ENCODE measurements at regions not wholly inside any gene's neighbourhood (a gene's known extent, or its start where the extent isn't known, plus 50 kb on each side); places are given as distances from the start of the nearest gene placed in this dataset.

- no peak overlapping the region for H3K27ac ChIP-seq
- H3K4me1 ChIP-seq = no peaks in the 10 kb centered on the region
- H3K36me3 ChIP-seq = no peaks in the 10 kb centered on the region
- no peaks in the 10 kb centered on the region for H3K9me3 ChIP-seq
- H3K4me3 ChIP-seq = no peak overlapping the region
- TF ChIP-seq CTCF (IDR thresholded peaks at IDR 0.05) = no peak
- no peaks in the 10 kb centered on the region for H3K27me3 ChIP-seq
- DNase-seq (ENCODE audit: low spot score) = no peak
Measured at GRCh38 chr7:97639036-97639435, 92.8 kb upstream of the TAC1 start.

- Histone ChIP-seq H3K4me1 (no peaks in the 10 kb centered on the region), H3K27me3 (no peaks in the 10 kb centered on the region), H3K36me3 (no peaks in the 10 kb centered on the region), H3K9me3 (no peaks in the 10 kb centered on the region), H3K27ac (no peak overlapping the region), H3K4me3 (no peak overlapping the region)
- no peak for TF ChIP-seq CTCF (IDR thresholded peaks at IDR 0.05)
- no peak for DNase-seq (ENCODE audit: low spot score)
Measured at GRCh38 chr7:97659363-97660045, 72.4 kb upstream of the TAC1 start.

DNA sequence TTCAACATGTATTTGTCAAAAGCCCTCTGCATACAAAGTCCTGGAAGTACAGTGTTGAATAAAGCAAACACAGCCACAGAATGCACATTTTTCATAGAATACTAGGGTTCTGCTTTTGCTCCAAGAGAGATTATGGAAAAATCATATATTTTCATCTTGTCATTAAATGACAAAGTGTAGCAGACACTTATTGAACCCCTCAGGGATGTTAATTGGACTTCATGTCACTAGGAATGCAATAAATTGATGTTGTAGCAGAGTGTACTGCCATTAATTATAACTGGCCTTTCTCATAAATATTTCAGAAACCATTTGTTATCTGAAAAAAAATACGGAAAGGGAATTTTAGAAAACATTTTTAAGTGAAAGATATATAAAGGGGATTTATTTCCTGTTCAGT is 64.5 kb upstream of the TAC1 start:
- no peak for DNase-seq (ENCODE audit: low spot score)
- no peaks in the 10 kb centered on the region for H3K4me1 ChIP-seq
- no peaks in the 10 kb centered on the region for H3K27me3 ChIP-seq
- H3K9me3 ChIP-seq = no peaks in the 10 kb centered on the region
- no peak overlapping the region for H3K4me3 ChIP-seq
- TF ChIP-seq CTCF (IDR thresholded peaks at IDR 0.05) = no peak
- H3K27ac ChIP-seq = no peak overlapping the region
- no peaks in the 10 kb centered on the region for H3K36me3 ChIP-seq

DNA sequence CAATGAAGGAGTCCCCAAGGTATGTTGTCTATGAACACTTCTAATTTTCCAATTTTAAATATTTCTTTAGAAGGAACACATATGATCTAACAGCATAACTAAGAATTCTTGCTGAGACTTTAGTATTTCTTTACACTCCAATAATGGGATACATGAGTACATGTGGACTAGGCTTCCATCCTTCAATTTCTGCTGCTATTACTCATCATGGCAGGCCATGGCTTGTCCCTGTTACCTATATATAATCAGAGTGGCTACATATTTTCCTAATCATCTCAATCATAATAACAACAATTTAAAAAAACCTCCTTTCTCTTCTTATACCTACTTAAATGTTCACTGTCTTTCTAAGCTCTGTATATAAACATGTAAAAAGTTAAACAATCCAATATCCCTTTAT is 60.3 kb upstream of the TAC1 start:
- Histone ChIP-seq H3K4me3 (no peak overlapping the region), H3K36me3 (no peaks in the 10 kb centered on the region), H3K9me3 (no peaks in the 10 kb centered on the region), H3K4me1 (no peaks in the 10 kb centered on the region), H3K27me3 (no peaks in the 10 kb centered on the region), H3K27ac (no peak overlapping the region)
- DNase-seq (ENCODE audit: low spot score) = no peak
- TF ChIP-seq CTCF (IDR thresholded peaks at IDR 0.05) = no peak

GRCh38 chr7:97680622-97681021 is 51.3 kb upstream of the TAC1 start:
- H3K27ac ChIP-seq = no peak overlapping the region
- no peaks in the 10 kb centered on the region for H3K9me3 ChIP-seq
- no peaks in the 10 kb centered on the region for H3K36me3 ChIP-seq
- no peaks in the 10 kb centered on the region for H3K4me1 ChIP-seq
- DNase-seq (ENCODE audit: low spot score) = no peak
- no peak for TF ChIP-seq CTCF (IDR thresholded peaks at IDR 0.05)
- no peaks in the 10 kb centered on the region for H3K27me3 ChIP-seq
- H3K4me3 ChIP-seq = no peak overlapping the region

Data from right atrium auricular region (tissue), 2 donors.